ENCODE measurements at regions not wholly inside any gene's neighbourhood (a gene's known extent, or its start where the extent isn't known, plus 50 kb on each side); places are given as distances from the start of the nearest gene placed in this dataset.

DNA sequence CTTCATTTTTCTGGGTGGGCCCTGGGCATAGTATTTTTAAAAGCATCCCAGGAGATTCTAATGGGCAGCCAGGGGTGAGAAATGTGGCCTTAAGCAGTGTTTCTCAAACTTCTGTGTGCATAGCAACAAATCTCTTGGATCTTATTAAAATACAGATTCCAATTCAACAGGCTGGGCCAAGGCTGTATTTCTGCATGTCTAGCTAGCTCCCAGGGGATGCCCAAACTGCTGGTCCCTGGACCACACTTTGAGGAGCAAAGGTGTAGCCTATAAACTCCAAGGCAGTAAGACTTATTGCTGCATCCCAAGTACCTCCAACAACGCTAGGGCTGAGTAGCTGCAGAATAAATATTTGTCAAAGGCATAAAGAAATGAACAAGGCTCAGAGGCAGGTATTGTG, 292.9 kb upstream of the ZMIZ1 start:
- no peaks in the 10 kb centered on the region for H3K4me1 Mint-ChIP-seq
- H3K9me3 Mint-ChIP-seq (ENCODE audit: insufficient read depth) = no peaks in the 10 kb centered on the region
- Histone ChIP-seq H2AFZ (ENCODE audit: insufficient read depth, low read depth, low read length, poor library complexity, severe bottlenecking) (no peak overlapping the region), H3K36me3 (replicated peaks in 1 of 2; ENCODE audit: control extremely low read depth in 1 of 2, control insufficient read depth in 1 of 2, extremely low read depth in 1 of 2, insufficient read depth in 2 of 2, low read length in 1 of 2) (no peaks in the 10 kb centered on the region), H4K20me1 (ENCODE audit: control insufficient read depth, insufficient read depth, low read length, poor library complexity, severe bottlenecking) (no peaks in the 10 kb centered on the region), H3K4me2 (replicated peaks; ENCODE audit: low read depth, low read length, poor library complexity, severe bottlenecking) (no peak overlapping the region), H3K4me1 (ENCODE audit: control insufficient read depth in 2 of 2, insufficient read depth in 2 of 2, low read length in 2 of 2) (no peaks in the 10 kb centered on the region), H3K27ac (ENCODE audit: low read length in 2 of 2) (no peak overlapping the region), H3K9ac (ENCODE audit: low read length) (no peak overlapping the region), H3K9me3 (ENCODE audit: control extremely low read depth in 1 of 3, control insufficient read depth in 2 of 3, insufficient read depth in 1 of 3, low read length in 2 of 3) (no peaks in the 10 kb centered on the region), H3K27me3 (replicated peaks in 1 of 4; ENCODE audit: control extremely low read depth in 1 of 4, control insufficient read depth in 3 of 4, insufficient read depth in 4 of 4, low read length in 3 of 4) (no peaks in the 10 kb centered on the region), H3K4me3 (ENCODE audit: control extremely low read depth in 1 of 5, extremely low read depth in 1 of 5, insufficient read depth in 1 of 5, low read depth in 2 of 5, low read length in 4 of 5) (no peak overlapping the region), H3K79me2 (ENCODE audit: control insufficient read depth, insufficient read depth, low read length) (no peaks in the 10 kb centered on the region)
- ChIA-PET POLR2A (no interaction called here), CTCF (no interaction called here)
- H3K27me3 Mint-ChIP-seq = no peaks in the 10 kb centered on the region
- H3K4me3 Mint-ChIP-seq = no peak overlapping the region
- no peak for TF ChIP-seq EZH2 (IDR thresholded peaks at IDR 0.05; ENCODE audit: borderline replicate concordance, insufficient read depth, low read depth, low read length, poor library complexity, severe bottlenecking)
- TF ChIP-seq, protein P1, sequence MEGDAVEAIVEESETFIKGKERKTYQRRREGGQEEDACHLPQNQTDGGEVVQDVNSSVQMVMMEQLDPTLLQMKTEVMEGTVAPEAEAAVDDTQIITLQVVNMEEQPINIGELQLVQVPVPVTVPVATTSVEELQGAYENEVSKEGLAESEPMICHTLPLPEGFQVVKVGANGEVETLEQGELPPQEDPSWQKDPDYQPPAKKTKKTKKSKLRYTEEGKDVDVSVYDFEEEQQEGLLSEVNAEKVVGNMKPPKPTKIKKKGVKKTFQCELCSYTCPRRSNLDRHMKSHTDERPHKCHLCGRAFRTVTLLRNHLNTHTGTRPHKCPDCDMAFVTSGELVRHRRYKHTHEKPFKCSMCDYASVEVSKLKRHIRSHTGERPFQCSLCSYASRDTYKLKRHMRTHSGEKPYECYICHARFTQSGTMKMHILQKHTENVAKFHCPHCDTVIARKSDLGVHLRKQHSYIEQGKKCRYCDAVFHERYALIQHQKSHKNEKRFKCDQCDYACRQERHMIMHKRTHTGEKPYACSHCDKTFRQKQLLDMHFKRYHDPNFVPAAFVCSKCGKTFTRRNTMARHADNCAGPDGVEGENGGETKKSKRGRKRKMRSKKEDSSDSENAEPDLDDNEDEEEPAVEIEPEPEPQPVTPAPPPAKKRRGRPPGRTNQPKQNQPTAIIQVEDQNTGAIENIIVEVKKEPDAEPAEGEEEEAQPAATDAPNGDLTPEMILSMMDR (IDR thresholded peaks at IDR 0.05) = no peak
- intact Hi-C loops (cut with micrococcal nuclease) = no loop called here
- DNase-seq = no peak
- no peak overlapping the region for H3K27ac Mint-ChIP-seq
- ATAC-seq (ENCODE audit: low read depth) = no peak
- 67% methylated on average over 1 of the region's 1 CpG for WGBS (ENCODE audit: insufficient coverage)

DNA sequence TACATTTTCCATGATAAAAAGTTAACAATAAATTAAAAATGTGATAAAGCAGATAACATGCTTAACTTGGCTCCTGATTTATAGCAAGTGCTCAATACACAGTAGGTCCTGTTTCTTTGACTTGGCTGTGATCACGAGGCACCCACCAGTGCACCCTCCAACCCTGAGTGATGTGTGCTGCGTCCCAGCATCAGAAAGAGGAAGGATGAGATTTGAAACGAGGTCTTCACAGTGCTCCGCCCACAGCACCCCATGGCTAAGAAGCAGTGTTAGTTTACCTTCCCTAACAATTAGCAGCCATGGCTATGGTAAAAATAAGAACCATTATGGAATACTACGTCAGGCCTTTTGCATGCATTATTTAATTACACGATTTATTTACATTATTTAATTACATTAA, 292.0 kb upstream of the ZMIZ1 start:
- no peak overlapping the region for H3K4me3 ChIP-seq (ENCODE audit: control extremely low read depth in 1 of 5, extremely low read depth in 1 of 5, insufficient read depth in 1 of 5, low read depth in 2 of 5, low read length in 4 of 5)
- H3K9me3 Mint-ChIP-seq (ENCODE audit: insufficient read depth) = no peaks in the 10 kb centered on the region
- CTCF ChIA-PET = no interaction called here
- H3K27me3 Mint-ChIP-seq = no peaks in the 10 kb centered on the region
- H3K27ac Mint-ChIP-seq = no peak overlapping the region
- no peaks in the 10 kb centered on the region for H3K79me2 ChIP-seq (ENCODE audit: control insufficient read depth, insufficient read depth, low read length)
- POLR2A ChIA-PET = no interaction called here
- no peak overlapping the region for H3K9ac ChIP-seq (ENCODE audit: low read length)
- 40% methylated on average over 1 of the region's 6 CpGs for WGBS (ENCODE audit: insufficient coverage)
- no peaks in the 10 kb centered on the region for H3K36me3 ChIP-seq (replicated peaks in 1 of 2; ENCODE audit: control extremely low read depth in 1 of 2, control insufficient read depth in 1 of 2, extremely low read depth in 1 of 2, insufficient read depth in 2 of 2, low read length in 1 of 2)
- H3K4me3 Mint-ChIP-seq = no peak overlapping the region
- intact Hi-C loops (cut with micrococcal nuclease) = no loop called here
- no peaks in the 10 kb centered on the region for H3K4me1 ChIP-seq (ENCODE audit: control insufficient read depth in 2 of 2, insufficient read depth in 2 of 2, low read length in 2 of 2)
- no peaks in the 10 kb centered on the region for H3K9me3 ChIP-seq (ENCODE audit: control extremely low read depth in 1 of 3, control insufficient read depth in 2 of 3, insufficient read depth in 1 of 3, low read length in 2 of 3)
- DNase-seq = no peak
- H2AFZ ChIP-seq (ENCODE audit: insufficient read depth, low read depth, low read length, poor library complexity, severe bottlenecking) = no peak overlapping the region
- H3K4me2 ChIP-seq (replicated peaks; ENCODE audit: low read depth, low read length, poor library complexity, severe bottlenecking) = no peak overlapping the region
- TF ChIP-seq, protein P1 (IDR thresholded peaks at IDR 0.05) = no peak
- no peak for TF ChIP-seq EZH2 (IDR thresholded peaks at IDR 0.05; ENCODE audit: borderline replicate concordance, insufficient read depth, low read depth, low read length, poor library complexity, severe bottlenecking)
- H3K27ac ChIP-seq (ENCODE audit: low read length in 2 of 2) = no peak overlapping the region
- H4K20me1 ChIP-seq (ENCODE audit: control insufficient read depth, insufficient read depth, low read length, poor library complexity, severe bottlenecking) = no peaks in the 10 kb centered on the region
- H3K4me1 Mint-ChIP-seq = no peaks in the 10 kb centered on the region
- no peaks in the 10 kb centered on the region for H3K27me3 ChIP-seq (replicated peaks in 1 of 4; ENCODE audit: control extremely low read depth in 1 of 4, control insufficient read depth in 3 of 4, insufficient read depth in 4 of 4, low read length in 3 of 4)
- no peak for ATAC-seq (ENCODE audit: low read depth)
